HG03139 (cell line): ENCODE measurements at regions not wholly inside any gene's neighbourhood (a gene's known extent, or its start where the extent isn't known, plus 50 kb on each side); places are given as distances from the start of the nearest gene placed in this dataset.

ENCODE experiments used
- ATAC-seq: cut with Tn5 transposase; IDR thresholded peaks from one replicate; pipeline ENCODE4 v1.9.1; 2021; ENCODE audit not compliant: unreplicated experiment

GRCh38 chr9:71384343-71384742, 262.9 kb upstream of the TRPM3 start:
- no peak for ATAC-seq

- no peak for ATAC-seq
These were observed 262.0 kb upstream of the TRPM3 start for GRCh38 chr9:71383308-71383940.

- ATAC-seq = no peak
These were observed 246.7 kb upstream of the TRPM3 start for GRCh38 chr9:71368157-71368556.

GRCh38 chr9:71364186-71364955, 242.9 kb upstream of the TRPM3 start:
- ATAC-seq = no peak

- ATAC-seq = no peak
These were observed 242.0 kb upstream of the TRPM3 start for GRCh38 chr9:71363286-71363961.

GRCh38 chr9:71361357-71361756, 239.9 kb upstream of the TRPM3 start:
- ATAC-seq = no peak

GRCh38 chr9:71357346-71357745, 235.9 kb upstream of the TRPM3 start:
- no peak for ATAC-seq

GRCh38 chr9:71355884-71356283, 234.5 kb upstream of the TRPM3 start:
- no peak for ATAC-seq

GRCh38 chr9:71353720-71354119, 232.3 kb upstream of the TRPM3 start:
- ATAC-seq = no peak

- ATAC-seq = no peak
These were observed 231.4 kb upstream of the TRPM3 start for GRCh38 chr9:71352837-71353236.

GRCh38 chr9:71349218-71349617, 227.8 kb upstream of the TRPM3 start:
- no peak for ATAC-seq

GRCh38 chr9:71333321-71333720, 211.9 kb upstream of the TRPM3 start:
- no peak for ATAC-seq

GRCh38 chr9:71331603-71332002, 210.2 kb upstream of the TRPM3 start:
- no peak for ATAC-seq

GRCh38 chr9:71329873-71330272, 208.5 kb upstream of the TRPM3 start:
- ATAC-seq = no peak

GRCh38 chr9:71326360-71326759, 204.9 kb upstream of the TRPM3 start:
- ATAC-seq = no peak

GRCh38 chr9:71323357-71323756, 201.9 kb upstream of the TRPM3 start:
- ATAC-seq = no peak

GRCh38 chr9:71322311-71322710, 200.9 kb upstream of the TRPM3 start:
- ATAC-seq = no peak

GRCh38 chr9:71308454-71308853, 187.0 kb upstream of the TRPM3 start:
- no peak for ATAC-seq

GRCh38 chr9:71306134-71306533, 184.7 kb upstream of the TRPM3 start:
- no peak for ATAC-seq

GRCh38 chr9:71303351-71303750, 181.9 kb upstream of the TRPM3 start:
- ATAC-seq = no peak

GRCh38 chr9:71302776-71303175, 181.4 kb upstream of the TRPM3 start:
- no peak for ATAC-seq

GRCh38 chr9:71295928-71296327, 174.5 kb upstream of the TRPM3 start:
- no peak for ATAC-seq
